GM10266 (cell line): ENCODE measurements at regions not wholly inside any gene's neighbourhood (a gene's known extent, or its start where the extent isn't known, plus 50 kb on each side); places are given as distances from the start of the nearest gene placed in this dataset.

Experiments
- DNase-seq: peaks from one replicate; pipeline ENCODE4 v3.0.0; 2012; ENCODE audit errors: extremely low spot score
- CTCF ChIP-seq: IDR thresholded peaks from 2 replicates; pipeline ENCODE4 v1.5.1; 2012; ENCODE audit warnings: mild to moderate bottlenecking, low read depth; ENCODE audit not compliant: control insufficient read depth, insufficient read depth; ENCODE audit errors: missing control alignments

GRCh38 chr5:31033295-31033694 lies 160.2 kb upstream of the CDH6 start:
- no peak for DNase-seq
- TF ChIP-seq CTCF = no peak

- no peak for TF ChIP-seq CTCF
- DNase-seq = no peak
These were observed 163.6 kb upstream of the CDH6 start for GRCh38 chr5:31029925-31030324.

DNA sequence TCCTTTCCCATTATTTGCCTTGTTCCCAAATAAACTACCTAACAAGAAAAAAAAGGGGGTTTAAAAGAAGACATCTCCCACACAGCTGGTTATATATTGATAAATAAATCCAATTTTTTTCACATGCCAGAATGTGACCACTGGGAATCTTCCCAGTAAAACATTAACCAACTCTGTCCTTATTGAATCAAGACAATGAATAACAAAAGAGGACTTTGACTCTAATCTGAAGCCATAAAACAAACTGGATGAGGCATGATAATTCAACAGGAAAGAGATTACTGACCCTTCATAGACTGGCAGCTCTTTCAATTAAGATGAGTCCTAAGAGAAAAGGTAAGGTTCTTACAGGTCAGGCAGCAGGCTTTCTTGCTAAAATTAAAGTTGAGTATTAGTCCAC lies 165.8 kb upstream of the CDH6 start:
- TF ChIP-seq CTCF = no peak

GRCh38 chr5:31023105-31023504 lies 170.4 kb upstream of the CDH6 start:
- no peak for TF ChIP-seq CTCF
- DNase-seq = no peak

More for the DNA sequence above, 165.8 kb upstream of the CDH6 start:
- no peak for DNase-seq

DNA sequence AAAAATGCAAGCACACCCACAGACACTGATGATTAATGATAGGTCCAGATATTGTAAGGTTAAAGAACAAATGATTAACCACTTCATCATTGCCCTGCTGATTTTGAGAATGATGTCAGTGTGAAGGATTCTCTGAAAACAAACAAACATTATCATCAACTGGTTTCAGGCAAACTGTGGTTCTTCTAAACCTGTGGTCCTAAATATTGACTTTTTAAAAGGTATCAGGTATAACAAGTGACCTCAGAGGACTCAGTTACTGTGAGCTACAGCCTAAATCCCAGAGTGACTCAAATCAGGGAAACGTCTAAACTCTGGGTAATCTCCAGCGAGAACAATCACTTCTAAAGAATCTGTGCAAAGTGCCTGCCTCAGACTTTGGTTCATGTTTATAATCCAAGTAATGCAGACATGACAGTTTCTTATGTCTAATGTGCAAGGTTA lies 172.3 kb upstream of the CDH6 start:
- DNase-seq = no peak
- no peak for TF ChIP-seq CTCF

DNA sequence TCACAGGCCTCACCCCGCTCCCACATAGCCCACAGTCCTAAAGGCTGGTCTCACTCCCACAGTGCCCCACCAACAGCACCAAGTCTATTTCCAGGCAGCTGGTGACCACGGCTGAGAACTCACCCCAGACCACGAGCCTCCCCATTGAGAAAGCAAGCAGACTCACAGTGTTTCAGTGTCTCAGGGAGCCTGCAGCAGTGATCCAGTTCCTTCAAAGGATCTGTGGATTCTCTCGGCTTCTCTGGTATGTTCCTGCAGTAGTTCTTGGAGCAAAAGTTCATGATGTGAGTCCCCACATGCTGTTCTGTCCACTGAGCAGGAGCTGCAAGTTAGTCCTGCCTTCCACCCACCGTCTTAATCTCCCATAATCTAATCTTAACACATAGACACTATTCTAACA lies 185.3 kb upstream of the CDH6 start:
- DNase-seq = no peak
- TF ChIP-seq CTCF = no peak

GRCh38 chr5:31007672-31008071 lies 185.8 kb upstream of the CDH6 start:
- no peak for DNase-seq
- TF ChIP-seq CTCF = no peak
